ENCODE measurements at regions not wholly inside any gene's neighbourhood (a gene's known extent, or its start where the extent isn't known, plus 50 kb on each side); places are given as distances from the start of the nearest gene placed in this dataset.

DNA sequence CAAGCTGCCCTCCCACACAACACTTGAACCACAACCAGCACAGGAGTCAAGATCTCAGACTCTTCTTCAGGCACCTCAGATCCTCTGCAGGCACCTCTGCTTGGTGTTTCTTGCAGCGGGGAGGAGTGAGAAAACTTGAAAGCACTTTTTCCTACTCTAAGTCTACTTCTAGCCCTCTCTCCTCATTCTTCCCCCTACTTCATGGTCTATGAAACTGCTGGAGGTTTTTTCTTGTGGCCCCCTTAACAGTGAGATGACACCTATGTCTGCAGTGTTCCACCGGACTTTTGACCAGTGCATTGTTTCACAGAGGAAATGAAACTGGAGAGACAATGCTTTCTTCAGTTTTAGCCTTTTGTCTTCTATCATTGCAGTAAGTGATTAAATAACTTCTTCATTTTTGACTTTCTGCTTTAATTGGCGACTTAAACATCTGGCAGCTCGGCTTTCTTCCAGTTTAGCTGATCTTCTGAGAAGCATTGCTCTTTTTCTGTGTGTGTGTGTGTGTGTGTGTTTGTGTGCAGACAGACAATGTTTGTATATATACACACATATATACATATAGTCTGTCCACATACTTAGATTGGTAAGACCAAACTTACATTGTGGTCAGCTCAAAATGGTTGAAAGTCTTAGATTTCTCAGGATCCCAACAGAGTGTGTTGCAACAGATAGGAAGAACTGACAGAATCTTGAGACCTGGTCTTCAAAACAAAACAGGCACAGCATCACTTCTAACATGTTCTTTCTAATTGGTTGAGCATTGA is 1474.0 kb upstream of the TMEFF2 start (continued):
- no peak for TF ChIP-seq CREB1 (IDR thresholded peaks at IDR 0.05; ENCODE audit: low read depth)

DNA sequence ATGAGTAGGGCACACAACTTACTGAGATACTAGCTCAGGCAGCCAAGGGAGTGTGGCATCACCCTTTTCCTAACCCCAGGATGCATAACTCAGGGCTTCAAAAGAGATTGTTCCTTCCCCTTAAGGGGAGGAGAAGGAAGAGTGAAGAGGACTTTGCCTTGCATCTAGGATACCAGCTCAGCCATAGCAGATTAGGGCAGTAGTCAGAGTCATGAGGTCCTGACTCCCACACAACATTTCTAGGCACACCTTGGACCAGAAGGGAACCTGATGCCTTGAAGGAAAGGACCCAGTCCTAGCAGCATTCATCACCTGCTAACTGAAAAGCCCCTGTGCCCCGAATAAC is 1433.2 kb upstream of the TMEFF2 start:
- TF ChIP-seq EED (IDR thresholded peaks at IDR 0.05; ENCODE audit: low read depth) (no peak), TCF3 (IDR thresholded peaks at IDR 0.05; ENCODE audit: borderline replicate concordance, insufficient read depth, low read depth, low read length) (no peak), MTA2 (IDR thresholded peaks at IDR 0.05; ENCODE audit: low read depth) (no peak), ZNF622 (IDR thresholded peaks at IDR 0.05) (no peak), DPF2 (IDR thresholded peaks at IDR 0.05) (no peak), ZNF217 (IDR thresholded peaks at IDR 0.05) (no peak), RCOR1 (conservative IDR thresholded peaks at IDR 0.05; ENCODE audit: low read depth, low read length) (no peak), JUND (IDR thresholded peaks at IDR 0.05; ENCODE audit: low read depth, low read length) (no peak), CBX5 (IDR thresholded peaks at IDR 0.05; ENCODE audit: low read depth) (no peak)
- TF ChIP-seq, protein P1, sequence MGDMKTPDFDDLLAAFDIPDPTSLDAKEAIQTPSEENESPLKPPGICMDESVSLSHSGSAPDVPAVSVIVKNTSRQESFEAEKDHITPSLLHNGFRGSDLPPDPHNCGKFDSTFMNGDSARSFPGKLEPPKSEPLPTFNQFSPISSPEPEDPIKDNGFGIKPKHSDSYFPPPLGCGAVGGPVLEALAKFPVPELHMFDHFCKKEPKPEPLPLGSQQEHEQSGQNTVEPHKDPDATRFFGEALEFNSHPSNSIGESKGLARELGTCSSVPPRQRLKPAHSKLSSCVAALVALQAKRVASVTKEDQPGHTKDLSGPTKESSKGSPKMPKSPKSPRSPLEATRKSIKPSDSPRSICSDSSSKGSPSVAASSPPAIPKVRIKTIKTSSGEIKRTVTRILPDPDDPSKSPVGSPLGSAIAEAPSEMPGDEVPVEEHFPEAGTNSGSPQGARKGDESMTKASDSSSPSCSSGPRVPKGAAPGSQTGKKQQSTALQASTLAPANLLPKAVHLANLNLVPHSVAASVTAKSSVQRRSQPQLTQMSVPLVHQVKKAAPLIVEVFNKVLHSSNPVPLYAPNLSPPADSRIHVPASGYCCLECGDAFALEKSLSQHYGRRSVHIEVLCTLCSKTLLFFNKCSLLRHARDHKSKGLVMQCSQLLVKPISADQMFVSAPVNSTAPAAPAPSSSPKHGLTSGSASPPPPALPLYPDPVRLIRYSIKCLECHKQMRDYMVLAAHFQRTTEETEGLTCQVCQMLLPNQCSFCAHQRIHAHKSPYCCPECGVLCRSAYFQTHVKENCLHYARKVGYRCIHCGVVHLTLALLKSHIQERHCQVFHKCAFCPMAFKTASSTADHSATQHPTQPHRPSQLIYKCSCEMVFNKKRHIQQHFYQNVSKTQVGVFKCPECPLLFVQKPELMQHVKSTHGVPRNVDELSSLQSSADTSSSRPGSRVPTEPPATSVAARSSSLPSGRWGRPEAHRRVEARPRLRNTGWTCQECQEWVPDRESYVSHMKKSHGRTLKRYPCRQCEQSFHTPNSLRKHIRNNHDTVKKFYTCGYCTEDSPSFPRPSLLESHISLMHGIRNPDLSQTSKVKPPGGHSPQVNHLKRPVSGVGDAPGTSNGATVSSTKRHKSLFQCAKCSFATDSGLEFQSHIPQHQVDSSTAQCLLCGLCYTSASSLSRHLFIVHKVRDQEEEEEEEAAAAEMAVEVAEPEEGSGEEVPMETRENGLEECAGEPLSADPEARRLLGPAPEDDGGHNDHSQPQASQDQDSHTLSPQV (IDR thresholded peaks at IDR 0.05): no peak
- TF ChIP-seq, protein P2, sequence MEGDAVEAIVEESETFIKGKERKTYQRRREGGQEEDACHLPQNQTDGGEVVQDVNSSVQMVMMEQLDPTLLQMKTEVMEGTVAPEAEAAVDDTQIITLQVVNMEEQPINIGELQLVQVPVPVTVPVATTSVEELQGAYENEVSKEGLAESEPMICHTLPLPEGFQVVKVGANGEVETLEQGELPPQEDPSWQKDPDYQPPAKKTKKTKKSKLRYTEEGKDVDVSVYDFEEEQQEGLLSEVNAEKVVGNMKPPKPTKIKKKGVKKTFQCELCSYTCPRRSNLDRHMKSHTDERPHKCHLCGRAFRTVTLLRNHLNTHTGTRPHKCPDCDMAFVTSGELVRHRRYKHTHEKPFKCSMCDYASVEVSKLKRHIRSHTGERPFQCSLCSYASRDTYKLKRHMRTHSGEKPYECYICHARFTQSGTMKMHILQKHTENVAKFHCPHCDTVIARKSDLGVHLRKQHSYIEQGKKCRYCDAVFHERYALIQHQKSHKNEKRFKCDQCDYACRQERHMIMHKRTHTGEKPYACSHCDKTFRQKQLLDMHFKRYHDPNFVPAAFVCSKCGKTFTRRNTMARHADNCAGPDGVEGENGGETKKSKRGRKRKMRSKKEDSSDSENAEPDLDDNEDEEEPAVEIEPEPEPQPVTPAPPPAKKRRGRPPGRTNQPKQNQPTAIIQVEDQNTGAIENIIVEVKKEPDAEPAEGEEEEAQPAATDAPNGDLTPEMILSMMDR (IDR thresholded peaks at IDR 0.05 in 2 of 3, conservative IDR thresholded peaks at IDR 0.05 in 1 of 3; ENCODE audit: control insufficient read depth in 2 of 3, extremely low read depth in 1 of 3, insufficient read depth in 1 of 3, low read depth in 3 of 3, low read length in 3 of 3): no peak
- H3K27me3 ChIP-seq (replicated peaks in 1 of 2; ENCODE audit: control insufficient read depth in 2 of 2, insufficient read depth in 2 of 2, low read length in 1 of 2): no peaks in the 10 kb centered on the region
- H3K36me3 ChIP-seq (ENCODE audit: control insufficient read depth in 2 of 2, insufficient read depth in 2 of 2, low read length in 1 of 2): no peaks in the 10 kb centered on the region
- no peak overlapping the region for H3K4me2 ChIP-seq (ENCODE audit: control insufficient read depth, insufficient read depth)
- ATAC-seq: no peak
- no peak for DNase-seq (ENCODE audit: low read depth, low spot score)
- H3K27ac ChIP-seq (ENCODE audit: control insufficient read depth, insufficient read depth): no peak overlapping the region
- H3K9ac ChIP-seq (ENCODE audit: control insufficient read depth, insufficient read depth, low read length): no peak overlapping the region
- CTCF ChIA-PET: no interaction called here
- H2AFZ ChIP-seq (ENCODE audit: control insufficient read depth, low read depth, low read length): no peak overlapping the region
- intact Hi-C loops (cut with micrococcal nuclease; ENCODE audit: unreplicated experiment): no loop called here
- no peaks in the 10 kb centered on the region for H3K9me3 ChIP-seq (replicated peaks; ENCODE audit: control insufficient read depth, insufficient read depth, low read length)
- H4K20me1 ChIP-seq (ENCODE audit: control insufficient read depth, insufficient read depth): no peaks in the 10 kb centered on the region
- FAIRE-seq: no peak
- no peaks in the 10 kb centered on the region for H3K79me2 ChIP-seq (ENCODE audit: control insufficient read depth, insufficient read depth, low read length)
- in situ Hi-C loops (cut with MboI): no loop called here
- H3K4me1 ChIP-seq (ENCODE audit: control insufficient read depth, insufficient read depth, low read length): no peaks in the 10 kb centered on the region
- H3K4me3 ChIP-seq: no peak overlapping the region
- no TSS peak for BruUV-seq (replicated peaks)
- RAD21 ChIA-PET (ENCODE audit: unreplicated experiment): no interaction called here
- POLR2A ChIA-PET: no interaction called here
- SMC1A ChIA-PET (ENCODE audit: uncharacterized antibody, unreplicated experiment): interaction anchor here (1.2 kb wide), 1 partner anchor 10 kb away, joined by 3 read pairs; no protein-coding TSS in a partner anchor
- 40% methylated on average over 1 of the region's 1 CpG for WGBS (ENCODE audit: insufficient coverage, insufficient replicate concordance, low lambda C conversion rate, missing lambda C conversion rate)

Measured in GM12878 (cell line).